ENCODE measurements at regions not wholly inside any gene's neighbourhood (a gene's known extent, or its start where the extent isn't known, plus 50 kb on each side); places are given as distances from the start of the nearest gene placed in this dataset.
"Not testable (repeated sequence)": the region's sequence is repeated elsewhere in the genome, so short reads cannot be mapped to it uniquely, and the experiment has no call there.

- no peak overlapping the region for H3K4me2 ChIP-seq
- no peaks in the 10 kb centered on the region for H3K4me1 ChIP-seq (replicated peaks; ENCODE audit: insufficient read depth)
- H3K9me2 ChIP-seq (ENCODE audit: insufficient read depth): no peaks in the 10 kb centered on the region
- no TSS peak for BruUV-seq (replicated peaks)
- ChIA-PET POLR2A (ENCODE audit: unreplicated experiment) (no interaction called here), CTCF (no interaction called here)
- no peaks in the 10 kb centered on the region for H4K20me1 ChIP-seq (ENCODE audit: insufficient read depth)
- H3K9me3 ChIP-seq (ENCODE audit: insufficient read depth, low read depth): no peaks in the 10 kb centered on the region
- no peak overlapping the region for H3K27ac ChIP-seq
- DNase-seq: no peak
- H3F3A ChIP-seq (ENCODE audit: insufficient read depth, low read depth): no peaks in the 10 kb centered on the region
- TF ChIP-seq EZH2 (IDR thresholded peaks at IDR 0.05; ENCODE audit: low read depth): no peak
- intact Hi-C loops (cut with micrococcal nuclease; ENCODE audit: unreplicated experiment): no loop called here
- H3K4me3 ChIP-seq: no peak overlapping the region
- no peaks in the 10 kb centered on the region for H3K36me3 ChIP-seq (ENCODE audit: low read depth)
- no peaks in the 10 kb centered on the region for H3K79me2 ChIP-seq (ENCODE audit: low read depth)
- H3K27me3 ChIP-seq (ENCODE audit: insufficient read depth, low read depth): no peaks in the 10 kb centered on the region
- H2AFZ ChIP-seq: no peak overlapping the region
Observed at GRCh38 chr4:10784621-10785020, 100.1 kb upstream of the CLNK start.

- Histone ChIP-seq H3K27ac (no peak overlapping the region), H3K27me3 (ENCODE audit: insufficient read depth, low read depth) (no peaks in the 10 kb centered on the region), H4K20me1 (ENCODE audit: insufficient read depth) (no peaks in the 10 kb centered on the region), H3K9me2 (ENCODE audit: insufficient read depth) (no peaks in the 10 kb centered on the region), H3K4me3 (no peak overlapping the region), H3F3A (ENCODE audit: insufficient read depth, low read depth) (no peaks in the 10 kb centered on the region), H2AFZ (no peak overlapping the region), H3K36me3 (ENCODE audit: low read depth) (no peaks in the 10 kb centered on the region), H3K4me2 (no peak overlapping the region), H3K9me3 (ENCODE audit: insufficient read depth, low read depth) (no peaks in the 10 kb centered on the region), H3K79me2 (ENCODE audit: low read depth) (no peaks in the 10 kb centered on the region), H3K4me1 (replicated peaks; ENCODE audit: insufficient read depth) (no peaks in the 10 kb centered on the region)
- TF ChIP-seq EZH2 (IDR thresholded peaks at IDR 0.05; ENCODE audit: low read depth) (no peak), CTCF (conservative IDR thresholded peaks at IDR 0.05) (no peak)
- BruUV-seq (replicated peaks): no TSS peak
- ChIA-PET CTCF (no interaction called here), POLR2A (ENCODE audit: unreplicated experiment) (no interaction called here)
- intact Hi-C loops (cut with micrococcal nuclease; ENCODE audit: unreplicated experiment): no loop called here
- DNase-seq: no peak
Observed at GRCh38 chr4:10783351-10783750, 98.8 kb upstream of the CLNK start.

GRCh38 chr4:10781805-10782204, 97.2 kb upstream of the CLNK start:
- no peaks in the 10 kb centered on the region for H3K36me3 ChIP-seq (ENCODE audit: low read depth)
- no peak overlapping the region for H2AFZ ChIP-seq
- H3K27me3 ChIP-seq (ENCODE audit: insufficient read depth, low read depth): no peaks in the 10 kb centered on the region
- H3F3A ChIP-seq (ENCODE audit: insufficient read depth, low read depth): no peaks in the 10 kb centered on the region
- H3K4me1 ChIP-seq (replicated peaks; ENCODE audit: insufficient read depth): no peaks in the 10 kb centered on the region
- no peaks in the 10 kb centered on the region for H3K9me3 ChIP-seq (ENCODE audit: insufficient read depth, low read depth)
- no peak overlapping the region for H3K4me2 ChIP-seq
- H3K79me2 ChIP-seq (ENCODE audit: low read depth): no peaks in the 10 kb centered on the region
- ChIA-PET POLR2A (ENCODE audit: unreplicated experiment) (no interaction called here), CTCF (no interaction called here)
- DNase-seq: no peak
- TF ChIP-seq CTCF (conservative IDR thresholded peaks at IDR 0.05): no peak
- no peak for TF ChIP-seq EZH2 (IDR thresholded peaks at IDR 0.05; ENCODE audit: low read depth)
- intact Hi-C loops (cut with micrococcal nuclease; ENCODE audit: unreplicated experiment): no loop called here
- no peaks in the 10 kb centered on the region for H4K20me1 ChIP-seq (ENCODE audit: insufficient read depth)
- no peak overlapping the region for H3K4me3 ChIP-seq
- no peak overlapping the region for H3K27ac ChIP-seq
- BruUV-seq (replicated peaks): no TSS peak
- no peaks in the 10 kb centered on the region for H3K9me2 ChIP-seq (ENCODE audit: insufficient read depth)

- BruUV-seq (replicated peaks); H3K4me2 ChIP-seq; intact Hi-C loops (cut with micrococcal nuclease; ENCODE audit: unreplicated experiment); POLR2A ChIA-PET (ENCODE audit: unreplicated experiment); H3F3A ChIP-seq (ENCODE audit: insufficient read depth, low read depth); H3K79me2 ChIP-seq (ENCODE audit: low read depth); CTCF ChIA-PET; H3K27me3 ChIP-seq (ENCODE audit: insufficient read depth, low read depth); H2AFZ ChIP-seq; DNase-seq; H3K36me3 ChIP-seq (ENCODE audit: low read depth); H3K9me2 ChIP-seq (ENCODE audit: insufficient read depth); H3K9me3 ChIP-seq (ENCODE audit: insufficient read depth, low read depth); H3K27ac ChIP-seq; H4K20me1 ChIP-seq (ENCODE audit: insufficient read depth); H3K4me3 ChIP-seq; H3K4me1 ChIP-seq (replicated peaks; ENCODE audit: insufficient read depth): not testable (repeated sequence)
Observed at GRCh38 chr4:10780803-10781202, 96.2 kb upstream of the CLNK start.

- not testable (repeated sequence) for BruUV-seq (replicated peaks); H3K27me3 ChIP-seq (ENCODE audit: insufficient read depth, low read depth)
Observed at GRCh38 chr4:10775132-10775531, 90.6 kb upstream of the CLNK start.

More at GRCh38 chr4:10775132-10775531, 90.6 kb upstream of the CLNK start:
- H3K9me2 ChIP-seq (ENCODE audit: insufficient read depth); H3K4me1 ChIP-seq (replicated peaks; ENCODE audit: insufficient read depth); DNase-seq; H3K27ac ChIP-seq; H3K4me2 ChIP-seq; H3K36me3 ChIP-seq (ENCODE audit: low read depth); H3K79me2 ChIP-seq (ENCODE audit: low read depth); H3K9me3 ChIP-seq (ENCODE audit: insufficient read depth, low read depth); intact Hi-C loops (cut with micrococcal nuclease; ENCODE audit: unreplicated experiment); H4K20me1 ChIP-seq (ENCODE audit: insufficient read depth); H3F3A ChIP-seq (ENCODE audit: insufficient read depth, low read depth); CTCF ChIA-PET; POLR2A ChIA-PET (ENCODE audit: unreplicated experiment); H2AFZ ChIP-seq; H3K4me3 ChIP-seq: not testable (repeated sequence)
